NCI-H2227 (cell line): ENCODE measurements at regions not wholly inside any gene's neighbourhood (a gene's known extent, or its start where the extent isn't known, plus 50 kb on each side); places are given as distances from the start of the nearest gene placed in this dataset.
"Not testable (repeated sequence)": the region's sequence is repeated elsewhere in the genome, so short reads cannot be mapped to it uniquely, and the experiment has no call there.

Experiments used
- DNase-seq: peaks from one replicate; lab custom pipeline; 2025; ENCODE audit not compliant: unreplicated experiment; lab: John Stamatoyannopoulos, UW

- no peak for DNase-seq
Measured at GRCh38 chr15:98547275-98547674, 101.1 kb upstream of the IGF1R start.

GRCh38 chr15:98547741-98548138 is 100.6 kb upstream of the IGF1R start:
- no peak for DNase-seq

- DNase-seq: peak; percentile 3
Measured at GRCh38 chr15:98548139-98548971, 100.0 kb upstream of the IGF1R start.

GRCh38 chr15:98549003-98549402 is 99.3 kb upstream of the IGF1R start:
- DNase-seq: no peak

GRCh38 chr15:98549741-98550140 is 98.6 kb upstream of the IGF1R start:
- no peak for DNase-seq

- DNase-seq: not testable (repeated sequence)
Measured at GRCh38 chr15:98550363-98550762, 98.0 kb upstream of the IGF1R start.

GRCh38 chr15:98551936-98552562 is 96.3 kb upstream of the IGF1R start:
- DNase-seq: no peak

GRCh38 chr15:98554272-98555172 is 93.8 kb upstream of the IGF1R start:
- DNase-seq: no peak

- no peak for DNase-seq
Measured at GRCh38 chr15:98555173-98555515, 93.2 kb upstream of the IGF1R start.

- no peak for DNase-seq
Measured at GRCh38 chr15:98556321-98556720, 92.0 kb upstream of the IGF1R start.

GRCh38 chr15:98560338-98560737 is 88.0 kb upstream of the IGF1R start:
- DNase-seq: no peak

- no peak for DNase-seq
Measured at GRCh38 chr15:98561169-98561941, 87.0 kb upstream of the IGF1R start.

GRCh38 chr15:98562331-98562937 is 85.9 kb upstream of the IGF1R start:
- DNase-seq: no peak

GRCh38 chr15:98565566-98565965 is 82.8 kb upstream of the IGF1R start:
- DNase-seq: no peak

- DNase-seq: no peak
Measured at GRCh38 chr15:98567951-98568350, 80.4 kb upstream of the IGF1R start.

GRCh38 chr15:98568382-98569017 is 79.8 kb upstream of the IGF1R start:
- no peak for DNase-seq

GRCh38 chr15:98570119-98570518 is 78.2 kb upstream of the IGF1R start:
- no peak for DNase-seq

GRCh38 chr15:98580572-98580971 is 67.8 kb upstream of the IGF1R start:
- no peak for DNase-seq

- no peak for DNase-seq
Measured at GRCh38 chr15:98581715-98582114, 66.6 kb upstream of the IGF1R start.
